ENCODE measurements at regions not wholly inside any gene's neighbourhood (a gene's known extent, or its start where the extent isn't known, plus 50 kb on each side); places are given as distances from the start of the nearest gene placed in this dataset.

- intact Hi-C loops (cut with DNase I), result loop anchor here in 1 of 2 donors (10.0 kb wide), 1 partner anchor 51 kb away; no protein-coding TSS in a partner anchor
- Histone ChIP-seq H3K4me1 (replicated peaks in 1 of 2) (peaks cover 28 to 30% of the 10 kb centered on the region in 2 donors), H3K4me3 (no peak overlapping the region), H3K27ac (no peak overlapping the region), H3K27me3 (no peaks in the 10 kb centered on the region), H3K9me3 (replicated peaks in 1 of 3) (no peaks in the 10 kb centered on the region), H3K36me3 (replicated peaks in 1 of 2) (no peaks in the 10 kb centered on the region)
- no peak for DNase-seq
- no peak for TF ChIP-seq POLR2A (IDR thresholded peaks at IDR 0.05)
- TF ChIP-seq CTCF (IDR thresholded peaks at IDR 0.05), result no peak
These were observed 322.2 kb upstream of the SPHKAP start for GRCh38 chr2:228503731-228504130.

- WGBS, 4 donors, result 92 to 96% (median 95%) methylated on average over 3 of the region's 3 CpGs
- H3K27me3 ChIP-seq, result no peaks in the 10 kb centered on the region
- H3K36me3 ChIP-seq (replicated peaks in 1 of 2), result no peaks in the 10 kb centered on the region
- intact Hi-C loops (cut with DNase I), result no loop called here
- H3K4me1 ChIP-seq (replicated peaks in 1 of 2), result no peaks in the 10 kb centered on the region
- DNase-seq, result no peak
- H3K9me3 ChIP-seq (replicated peaks in 1 of 3), result no peaks in the 10 kb centered on the region
- no peak overlapping the region for H3K4me3 ChIP-seq
- TF ChIP-seq CTCF (IDR thresholded peaks at IDR 0.05), result no peak
- no peak for TF ChIP-seq POLR2A (IDR thresholded peaks at IDR 0.05)
- H3K27ac ChIP-seq, result no peak overlapping the region
These were observed 312.4 kb upstream of the SPHKAP start for GRCh38 chr2:228493852-228494251.

GRCh38 chr2:228479014-228479413 is 297.5 kb upstream of the SPHKAP start:
- intact Hi-C loops (cut with DNase I), result no loop called here
- no peaks in the 10 kb centered on the region for H3K27me3 ChIP-seq
- no peak overlapping the region for H3K27ac ChIP-seq

GRCh38 chr2:228474466-228474865 is 293.0 kb upstream of the SPHKAP start:
- no peak for DNase-seq
- H3K9me3 ChIP-seq (replicated peaks in 1 of 3), result no peaks in the 10 kb centered on the region
- intact Hi-C loops (cut with DNase I), result no loop called here
- H3K4me3 ChIP-seq, result no peak overlapping the region
- TF ChIP-seq CTCF (IDR thresholded peaks at IDR 0.05) (no peak), POLR2A (IDR thresholded peaks at IDR 0.05) (no peak)
- no peaks in the 10 kb centered on the region for H3K27me3 ChIP-seq
- WGBS, 4 donors, result 45 to 74% (median 51%) methylated on average over 2 of the region's 2 CpGs
- H3K27ac ChIP-seq, result no peak overlapping the region
- H3K4me1 ChIP-seq (replicated peaks in 1 of 2), result no peaks in the 10 kb centered on the region
- no peaks in the 10 kb centered on the region for H3K36me3 ChIP-seq (replicated peaks in 1 of 2)

More at GRCh38 chr2:228479014-228479413, 297.5 kb upstream of the SPHKAP start:
- Histone ChIP-seq H3K36me3 (replicated peaks in 1 of 2) (no peaks in the 10 kb centered on the region), H3K9me3 (replicated peaks in 1 of 3) (no peaks in the 10 kb centered on the region), H3K4me1 (replicated peaks in 1 of 2) (no peaks in the 10 kb centered on the region), H3K4me3 (no peak overlapping the region)
- no peak for TF ChIP-seq POLR2A (IDR thresholded peaks at IDR 0.05)
- TF ChIP-seq CTCF (IDR thresholded peaks at IDR 0.05), result no peak
- DNase-seq, result no peak
